ENCODE measurements at regions not wholly inside any gene's neighbourhood (a gene's known extent, or its start where the extent isn't known, plus 50 kb on each side); places are given as distances from the start of the nearest gene placed in this dataset.
A peak's percentile ranks its signal among the peaks of the same experiment; 100 is the strongest.

- Mint-ChIP-seq H3K4me3 (ENCODE audit: unreplicated experiment) (peak overlapping the region; percentile 20), H3K9me3 (ENCODE audit: low read depth) (no peaks in the 10 kb centered on the region), H3K36me3 (ENCODE audit: low read depth) (no peaks in the 10 kb centered on the region), H3K27me3 (ENCODE audit: low read depth) (no peaks in the 10 kb centered on the region), H3K4me1 (ENCODE audit: low read depth) (peaks cover 47% of the 10 kb centered on the region), H3K27ac (ENCODE audit: unreplicated experiment) (peak overlapping the region; percentile 82)
- TF ChIP-seq CTCF (IDR thresholded peaks at IDR 0.05), result no peak
- DNase-seq (ENCODE audit: low spot score), result no peak
Observed at GRCh38 chr2:120545521-120546047, 190.1 kb upstream of the GLI2 start.

GRCh38 chr2:120546048-120546864 lies 189.4 kb upstream of the GLI2 start:
- Mint-ChIP-seq H3K27me3 (ENCODE audit: low read depth) (no peaks in the 10 kb centered on the region), H3K36me3 (ENCODE audit: low read depth) (no peaks in the 10 kb centered on the region), H3K4me3 (ENCODE audit: unreplicated experiment) (peak overlapping the region; percentile 20), H3K4me1 (ENCODE audit: low read depth) (peaks cover 45% of the 10 kb centered on the region), H3K9me3 (ENCODE audit: low read depth) (no peaks in the 10 kb centered on the region), H3K27ac (ENCODE audit: unreplicated experiment) (peak overlapping the region; percentile 82)
- DNase-seq (ENCODE audit: low spot score), result peak; percentile 92
- TF ChIP-seq CTCF (IDR thresholded peaks at IDR 0.05), result no peak

GRCh38 chr2:120546865-120547390 lies 188.7 kb upstream of the GLI2 start:
- Mint-ChIP-seq H3K27ac (ENCODE audit: unreplicated experiment) (peak overlapping the region; percentile 82), H3K27me3 (ENCODE audit: low read depth) (no peaks in the 10 kb centered on the region), H3K36me3 (ENCODE audit: low read depth) (no peaks in the 10 kb centered on the region), H3K9me3 (ENCODE audit: low read depth) (no peaks in the 10 kb centered on the region), H3K4me1 (ENCODE audit: low read depth) (peaks cover 45% of the 10 kb centered on the region), H3K4me3 (ENCODE audit: unreplicated experiment) (no peak overlapping the region)
- no peak for TF ChIP-seq CTCF (IDR thresholded peaks at IDR 0.05)
- DNase-seq (ENCODE audit: low spot score), result no peak

- no peaks in the 10 kb centered on the region for H3K9me3 Mint-ChIP-seq (ENCODE audit: low read depth)
- peaks cover 1% of the 10 kb centered on the region for H3K27me3 Mint-ChIP-seq (ENCODE audit: low read depth)
- no peak for TF ChIP-seq CTCF (IDR thresholded peaks at IDR 0.05)
- peaks cover 45% of the 10 kb centered on the region for H3K4me1 Mint-ChIP-seq (ENCODE audit: low read depth)
- H3K27ac Mint-ChIP-seq (ENCODE audit: unreplicated experiment), result no peak overlapping the region
- no peak for DNase-seq (ENCODE audit: low spot score)
- no peak overlapping the region for H3K4me3 Mint-ChIP-seq (ENCODE audit: unreplicated experiment)
- H3K36me3 Mint-ChIP-seq (ENCODE audit: low read depth), result no peaks in the 10 kb centered on the region
Observed at GRCh38 chr2:120547662-120548061, 188.0 kb upstream of the GLI2 start.

GRCh38 chr2:120548627-120549608 lies 186.8 kb upstream of the GLI2 start:
- peak; percentile 26 for DNase-seq (ENCODE audit: low spot score)
- H3K4me1 Mint-ChIP-seq (ENCODE audit: low read depth), result peaks cover 51% of the 10 kb centered on the region
- no peak overlapping the region for H3K27ac Mint-ChIP-seq (ENCODE audit: unreplicated experiment)
- no peaks in the 10 kb centered on the region for H3K9me3 Mint-ChIP-seq (ENCODE audit: low read depth)
- TF ChIP-seq CTCF (IDR thresholded peaks at IDR 0.05), result no peak
- H3K36me3 Mint-ChIP-seq (ENCODE audit: low read depth), result no peaks in the 10 kb centered on the region
- H3K4me3 Mint-ChIP-seq (ENCODE audit: unreplicated experiment), result no peak overlapping the region
- H3K27me3 Mint-ChIP-seq (ENCODE audit: low read depth), result peaks cover 6% of the 10 kb centered on the region
